ENCODE measurements at regions not wholly inside any gene's neighbourhood (a gene's known extent, or its start where the extent isn't known, plus 50 kb on each side); places are given as distances from the start of the nearest gene placed in this dataset.

DNA sequence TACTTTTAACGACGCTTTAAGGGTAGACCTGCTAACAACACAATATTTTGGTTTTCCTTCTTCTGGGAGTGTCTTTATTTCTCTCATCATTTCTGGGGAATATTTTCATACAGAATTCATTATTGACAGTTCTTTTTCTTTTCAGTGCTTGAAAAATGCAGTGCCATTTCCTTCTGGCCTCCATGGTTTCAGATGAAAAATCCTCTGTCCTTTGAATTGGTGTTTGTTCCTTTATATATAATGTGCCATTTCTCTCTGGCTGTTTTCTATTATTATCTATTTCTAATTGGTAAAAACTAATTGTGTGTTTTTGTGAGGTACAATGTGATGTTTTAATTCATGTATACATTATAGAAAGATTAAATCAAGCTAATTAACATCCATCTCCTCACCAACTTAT lies 194.3 kb upstream of the S1PR3 start:
- H3K27ac Mint-ChIP-seq, result no peak overlapping the region
- DNase-seq, result no peak
- peaks cover 23% of the 10 kb centered on the region for H3K27me3 Mint-ChIP-seq
- no peak for ATAC-seq
- H3K4me1 Mint-ChIP-seq, result no peaks in the 10 kb centered on the region
- H3K4me3 Mint-ChIP-seq, result no peak overlapping the region
- H3K9me3 Mint-ChIP-seq, result peaks cover 21 to 23% of the 10 kb centered on the region in 2 donors

DNA sequence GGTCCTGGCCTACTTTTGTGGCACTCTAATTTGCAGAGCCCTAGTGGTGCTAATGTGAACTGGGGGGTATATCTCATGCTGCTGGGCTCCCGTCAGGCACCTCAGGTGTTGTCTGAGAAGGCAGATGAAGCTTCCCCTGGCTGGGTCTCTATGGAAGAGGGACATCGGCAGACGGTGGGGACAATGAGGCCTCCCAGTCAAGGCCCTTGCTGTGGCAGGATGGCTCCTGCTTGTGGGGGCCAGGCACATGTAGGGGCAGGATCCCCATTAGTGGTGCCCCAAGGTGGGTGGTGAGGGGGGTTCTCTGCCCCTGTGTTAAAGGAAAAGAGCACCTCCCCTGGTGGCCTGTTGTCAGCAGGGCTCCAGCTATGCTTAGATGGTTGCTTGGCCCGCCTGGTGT lies 192.8 kb upstream of the S1PR3 start:
- peaks cover 32% of the 10 kb centered on the region for H3K27me3 Mint-ChIP-seq
- no peak for ATAC-seq

DNA sequence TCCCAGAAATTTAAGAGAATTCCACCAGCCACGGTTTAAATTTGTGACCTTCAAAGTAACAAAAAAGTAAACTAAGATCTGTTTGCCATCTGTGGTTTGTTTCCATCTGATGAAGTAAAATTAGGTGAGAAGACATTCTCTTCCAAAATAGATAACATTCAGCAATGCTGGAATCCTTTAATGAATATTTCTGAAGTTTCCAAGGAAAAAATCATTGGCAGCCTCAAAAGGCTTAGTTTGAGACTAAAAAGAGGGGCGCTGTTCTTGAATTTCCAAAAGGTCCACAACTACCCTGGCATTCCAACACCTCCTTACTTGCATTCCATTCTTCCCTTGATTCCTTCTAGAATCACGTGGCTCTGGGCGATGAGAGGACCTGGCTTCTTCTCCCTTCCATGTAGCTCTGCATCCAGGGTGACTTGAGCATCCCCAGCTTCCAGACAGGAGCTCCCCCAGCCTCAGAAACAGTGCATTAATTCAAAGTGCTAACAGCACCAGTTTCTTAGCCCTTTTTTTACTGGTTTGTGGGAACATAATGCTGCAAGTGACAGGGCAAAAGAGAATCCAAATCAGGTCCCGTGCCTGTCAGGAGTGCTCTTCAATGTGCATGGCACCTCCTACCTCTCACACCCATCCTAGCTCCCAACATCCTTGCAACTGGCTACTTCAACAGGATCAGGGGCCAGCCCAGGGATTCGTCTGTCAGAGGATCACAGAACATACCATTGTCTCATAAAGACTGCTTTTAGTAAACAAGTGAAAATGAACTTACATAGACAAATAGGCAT lies 191.5 kb upstream of the S1PR3 start:
- Mint-ChIP-seq H3K4me1 (no peaks in the 10 kb centered on the region), H3K27ac (no peak overlapping the region), H3K9me3 (peaks cover 21 to 23% of the 10 kb centered on the region in 2 donors), H3K27me3 (peaks cover 41% of the 10 kb centered on the region), H3K4me3 (no peak overlapping the region)
- DNase-seq (no peak), ATAC-seq (no peak)

More for the DNA sequence above, 192.8 kb upstream of the S1PR3 start:
- H3K4me1 Mint-ChIP-seq, result no peaks in the 10 kb centered on the region
- no peak overlapping the region for H3K27ac Mint-ChIP-seq
- H3K4me3 Mint-ChIP-seq, result no peak overlapping the region
- peaks cover 21 to 23% of the 10 kb centered on the region in 2 donors for H3K9me3 Mint-ChIP-seq
- no peak for DNase-seq

DNA sequence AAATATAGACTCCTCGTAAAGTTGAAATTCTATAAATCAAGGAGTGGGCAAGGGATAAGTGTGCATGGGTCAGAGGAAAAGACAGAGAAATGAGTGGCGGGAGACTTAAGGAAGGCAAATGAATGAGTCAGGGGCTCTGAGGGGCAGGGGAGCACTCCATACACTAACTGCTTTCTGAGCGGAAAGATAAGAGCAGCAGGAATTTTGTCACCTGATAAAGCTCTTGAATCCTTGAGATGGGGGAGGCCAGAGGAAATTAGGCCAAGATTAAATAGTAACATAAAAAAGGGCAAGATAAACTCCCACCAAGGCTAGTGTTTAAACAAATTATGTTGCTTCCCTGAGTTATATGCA lies 191.0 kb upstream of the S1PR3 start:
- no peak overlapping the region for H3K4me3 Mint-ChIP-seq
- no peak for ATAC-seq
- no peak overlapping the region for H3K27ac Mint-ChIP-seq
- no peak for DNase-seq
- no peaks in the 10 kb centered on the region for H3K4me1 Mint-ChIP-seq
- H3K27me3 Mint-ChIP-seq, result peaks cover 41% of the 10 kb centered on the region
- peaks cover 19% of the 10 kb centered on the region in 2 donors for H3K9me3 Mint-ChIP-seq

DNA sequence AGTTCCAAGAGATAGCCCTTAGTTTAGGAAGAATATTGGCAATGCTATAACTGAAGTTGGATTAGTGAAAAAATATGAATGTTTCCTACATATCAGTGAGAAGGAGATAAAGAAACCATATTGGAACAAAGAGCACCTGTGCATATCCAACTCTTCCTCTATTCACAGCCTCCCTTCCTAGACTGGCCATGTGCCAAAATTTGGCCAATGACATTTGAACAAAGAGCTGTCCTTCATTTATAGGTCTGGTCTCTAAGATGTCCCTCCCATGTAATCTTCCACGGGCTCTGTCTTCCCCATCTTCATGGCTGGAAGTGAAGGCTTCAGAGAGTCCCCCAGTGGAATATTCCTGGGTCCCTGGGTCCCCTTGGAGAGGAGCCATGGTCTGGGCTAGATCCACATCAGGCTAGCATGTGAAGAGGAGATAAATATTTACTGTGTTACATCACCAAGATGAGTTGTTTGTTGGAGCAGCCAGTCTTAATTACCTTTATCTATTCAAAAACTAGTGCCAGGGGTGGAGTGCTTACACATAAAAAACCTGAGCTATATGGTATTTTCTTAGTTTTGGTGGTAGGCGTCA lies 190.0 kb upstream of the S1PR3 start:
- Mint-ChIP-seq H3K27me3 (peaks cover 41% of the 10 kb centered on the region), H3K9me3 (peaks cover 9 to 10% of the 10 kb centered on the region in 2 donors), H3K4me3 (no peak overlapping the region), H3K27ac (no peak overlapping the region), H3K4me1 (no peaks in the 10 kb centered on the region)
- ATAC-seq (no peak), DNase-seq (no peak)

DNA sequence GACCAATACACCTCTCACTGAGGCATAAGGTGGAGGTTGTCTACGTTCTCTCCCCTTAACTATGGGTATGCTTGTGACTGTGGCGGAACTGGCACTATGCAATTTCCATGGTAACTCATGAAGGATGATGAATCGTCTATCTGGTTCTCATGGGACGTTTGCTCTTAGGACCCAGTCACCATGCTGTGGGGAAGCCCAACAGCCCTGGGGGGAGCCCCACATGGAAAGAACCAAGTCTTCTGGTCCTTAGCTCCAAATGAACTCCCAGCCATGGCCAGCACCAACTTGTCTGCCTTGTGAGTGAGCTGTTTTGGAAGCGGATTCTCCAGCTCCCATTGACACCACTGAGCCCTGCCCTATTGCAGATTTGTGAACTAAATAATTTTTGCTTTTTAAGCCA lies 188.7 kb upstream of the S1PR3 start:
- DNase-seq (no peak), ATAC-seq (no peak)
- H3K9me3 Mint-ChIP-seq, result peaks cover 0 to 2% of the 10 kb centered on the region in 2 donors
- no peak overlapping the region for H3K27ac Mint-ChIP-seq
- H3K4me3 Mint-ChIP-seq, result no peak overlapping the region
- no peaks in the 10 kb centered on the region for H3K4me1 Mint-ChIP-seq
- peaks cover 41% of the 10 kb centered on the region for H3K27me3 Mint-ChIP-seq

DNA sequence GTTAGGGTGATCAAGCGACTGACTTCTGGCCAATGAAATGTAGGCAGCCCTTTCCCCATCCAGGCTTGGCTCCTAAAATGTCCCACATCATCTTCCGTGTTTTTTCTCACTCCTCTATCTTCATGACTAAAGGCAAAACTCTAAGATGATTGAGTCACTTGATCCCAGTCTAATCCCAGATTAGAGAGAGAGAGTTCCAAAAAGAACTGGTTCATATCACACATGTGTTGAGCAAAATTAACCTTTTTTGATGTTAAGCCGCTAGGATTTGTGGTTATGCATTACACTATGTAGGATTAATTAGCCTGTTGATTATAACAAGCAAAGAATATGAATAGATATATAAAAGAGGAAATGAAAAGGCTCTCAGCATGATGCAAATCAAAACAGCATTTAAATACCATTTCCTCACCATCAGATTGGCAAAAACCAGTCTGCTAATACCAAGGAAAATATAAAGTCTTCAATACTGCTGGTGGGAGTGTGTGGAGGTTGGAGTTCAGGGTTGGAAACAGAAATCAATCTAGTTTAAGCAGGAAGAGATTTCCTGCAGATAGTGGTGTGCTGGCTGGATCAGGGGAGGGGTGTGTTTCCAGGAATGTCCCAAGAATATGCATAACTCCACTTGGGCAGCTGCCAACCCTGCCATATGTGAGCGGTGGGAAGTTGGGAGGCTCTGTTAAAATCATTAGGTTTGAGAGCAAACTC lies 187.6 kb upstream of the S1PR3 start:
- H3K4me1 Mint-ChIP-seq, result no peaks in the 10 kb centered on the region
- H3K4me3 Mint-ChIP-seq, result no peak overlapping the region
- peaks cover 41% of the 10 kb centered on the region for H3K27me3 Mint-ChIP-seq

DNA sequence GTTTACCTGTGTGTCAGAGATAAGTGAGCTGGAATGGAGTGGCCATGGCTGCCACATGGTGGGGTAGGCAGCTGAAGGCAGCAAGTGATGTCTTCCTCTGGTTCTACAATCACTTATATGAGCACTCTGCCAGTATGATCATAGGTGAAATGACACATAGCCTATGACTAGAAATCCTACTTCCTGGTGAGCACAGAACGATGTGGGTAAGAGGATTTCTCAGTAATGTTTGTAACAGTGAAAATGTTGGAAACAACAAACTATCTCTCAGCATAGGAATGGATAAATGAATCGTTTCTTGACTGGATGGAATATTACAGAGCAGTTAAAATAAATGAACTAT lies 187.0 kb upstream of the S1PR3 start:
- no peak for ATAC-seq
- DNase-seq, result no peak
- Mint-ChIP-seq H3K4me3 (no peak overlapping the region), H3K9me3 (no peaks in the 10 kb centered on the region), H3K27ac (no peak overlapping the region), H3K4me1 (no peaks in the 10 kb centered on the region), H3K27me3 (peaks cover 45% of the 10 kb centered on the region)

More for the DNA sequence above, 187.6 kb upstream of the S1PR3 start:
- no peak overlapping the region for H3K27ac Mint-ChIP-seq
- ATAC-seq, result no peak
- H3K9me3 Mint-ChIP-seq, result no peaks in the 10 kb centered on the region
- DNase-seq, result no peak

DNA sequence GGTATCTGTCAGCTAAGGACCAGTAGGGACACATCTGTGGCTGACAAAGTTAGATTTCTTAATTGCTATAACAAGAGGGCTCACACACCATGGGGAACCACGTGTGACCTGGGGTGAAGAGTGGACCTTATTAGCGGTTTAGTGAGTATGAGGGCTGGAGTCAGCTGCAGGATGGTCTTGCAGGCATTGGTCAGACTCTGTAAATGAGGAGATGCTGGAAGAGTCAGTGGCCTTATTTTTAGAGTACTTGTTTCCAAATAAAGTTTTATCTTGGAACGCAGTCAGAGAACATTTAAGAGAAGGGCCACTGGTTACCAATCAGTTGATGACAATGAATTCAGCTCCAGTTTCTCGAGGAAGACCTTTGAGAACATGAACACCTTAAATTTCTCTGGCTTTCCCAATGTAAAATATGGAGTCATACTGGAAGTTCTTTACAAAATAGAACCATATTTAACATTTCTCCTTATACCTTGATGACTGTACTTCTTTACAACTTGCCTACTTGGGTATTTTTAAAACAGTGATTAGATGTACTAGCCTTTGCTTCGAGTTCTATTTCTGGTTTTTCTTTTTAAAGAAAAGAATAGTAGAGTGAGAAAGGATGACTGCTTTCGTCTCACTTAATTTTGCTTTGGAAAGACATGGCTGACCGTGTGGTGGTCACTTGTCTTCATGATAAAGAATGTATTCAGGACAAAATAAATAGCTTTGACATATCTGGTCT lies 185.9 kb upstream of the S1PR3 start:
- H3K4me1 Mint-ChIP-seq, result no peaks in the 10 kb centered on the region
- H3K9me3 Mint-ChIP-seq, result no peaks in the 10 kb centered on the region
- DNase-seq, result no peak
- peaks cover 42% of the 10 kb centered on the region for H3K27me3 Mint-ChIP-seq
- H3K27ac Mint-ChIP-seq, result no peak overlapping the region
- H3K4me3 Mint-ChIP-seq, result no peak overlapping the region
- no peak for ATAC-seq

DNA sequence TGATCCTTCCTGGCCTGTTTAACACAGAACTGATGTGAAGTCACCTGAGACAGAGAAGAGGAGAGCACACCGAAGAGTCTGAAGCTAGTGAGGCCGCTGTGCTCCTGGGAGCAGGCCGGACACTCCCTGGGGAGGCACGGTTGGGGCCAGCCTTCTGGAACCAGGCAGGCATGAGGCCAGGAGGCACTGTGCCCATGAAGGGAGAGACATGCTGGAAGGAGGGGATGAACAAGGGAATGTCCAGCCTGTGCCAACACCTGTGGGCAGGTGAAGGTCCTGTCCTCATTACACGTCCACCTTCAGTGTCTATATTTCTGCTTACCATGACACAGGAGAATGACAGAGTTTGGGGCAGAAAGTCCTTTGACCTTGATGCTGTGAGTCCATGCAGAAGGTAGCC lies 183.8 kb upstream of the S1PR3 start:
- H3K9me3 Mint-ChIP-seq, result no peaks in the 10 kb centered on the region
- H3K27ac Mint-ChIP-seq, result no peak overlapping the region
- ATAC-seq (no peak), DNase-seq (no peak)
- no peaks in the 10 kb centered on the region for H3K4me1 Mint-ChIP-seq
- peaks cover 37% of the 10 kb centered on the region for H3K27me3 Mint-ChIP-seq
- H3K4me3 Mint-ChIP-seq, result no peak overlapping the region

DNA sequence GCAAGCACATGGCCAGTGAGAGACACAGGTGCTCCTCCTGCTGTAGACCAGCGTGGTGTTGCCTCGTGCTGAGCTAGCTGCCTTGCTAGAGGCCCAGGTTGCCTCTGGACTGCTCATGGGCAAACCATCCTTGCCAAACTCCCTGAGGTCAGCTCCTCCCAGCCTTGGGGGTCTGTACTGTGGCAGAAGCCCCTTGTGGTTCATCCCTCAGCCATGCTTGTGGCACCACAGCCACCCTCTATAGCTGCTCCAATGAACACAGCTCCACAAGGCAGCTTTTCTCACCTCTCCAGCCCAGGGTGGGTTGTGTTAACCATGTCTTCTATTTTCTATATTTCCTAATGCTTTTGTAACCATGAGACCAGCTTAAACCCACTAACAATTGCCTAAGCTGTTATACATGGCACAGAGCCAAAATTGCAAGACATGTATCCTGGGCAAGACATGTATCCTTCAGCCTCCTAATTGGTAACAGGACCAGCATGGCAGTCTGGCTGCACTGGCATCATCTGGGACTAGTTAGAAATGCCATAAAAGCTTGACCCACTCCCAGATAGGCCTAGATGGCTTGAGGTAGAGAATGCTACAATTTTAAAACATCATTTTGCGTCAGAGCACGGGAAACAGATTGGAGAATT lies 183.1 kb upstream of the S1PR3 start:
- DNase-seq (no peak), ATAC-seq (no peak)
- Mint-ChIP-seq H3K27ac (no peak overlapping the region), H3K27me3 (peaks cover 33% of the 10 kb centered on the region), H3K4me3 (no peak overlapping the region), H3K9me3 (no peaks in the 10 kb centered on the region), H3K4me1 (no peaks in the 10 kb centered on the region)

DNA sequence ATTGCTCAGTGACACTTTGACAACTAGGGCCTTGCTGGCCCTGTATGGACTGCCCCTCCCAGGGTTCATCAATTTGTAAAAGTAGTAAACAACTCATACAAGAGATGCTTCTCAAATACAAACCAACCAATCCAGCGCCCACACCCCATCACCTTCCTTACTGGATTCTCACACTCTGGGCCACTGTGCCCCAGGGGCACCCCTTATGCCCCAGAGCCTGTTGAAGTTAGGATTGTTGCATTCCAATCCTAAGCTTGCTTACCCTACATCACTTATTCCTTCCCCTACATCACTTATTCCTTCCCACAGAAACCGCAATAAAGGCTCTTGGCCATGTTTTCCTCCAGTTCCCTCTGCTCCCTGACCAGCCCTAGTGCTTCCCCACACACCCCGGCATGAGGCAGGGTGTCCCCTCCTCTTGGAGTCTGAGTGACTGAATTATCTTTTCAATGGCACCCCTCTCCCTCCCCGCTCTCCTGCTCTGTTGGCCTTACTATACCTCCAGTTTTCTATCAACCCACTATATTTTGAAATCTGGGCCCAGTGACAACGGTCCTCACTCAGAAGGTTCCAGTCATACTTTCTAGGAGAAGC lies 182.4 kb upstream of the S1PR3 start:
- H3K4me3 Mint-ChIP-seq, result no peak overlapping the region
- ATAC-seq (no peak), DNase-seq (no peak)
- H3K27ac Mint-ChIP-seq, result no peak overlapping the region
- H3K27me3 Mint-ChIP-seq, result peaks cover 26% of the 10 kb centered on the region
- no peaks in the 10 kb centered on the region for H3K9me3 Mint-ChIP-seq
- no peaks in the 10 kb centered on the region for H3K4me1 Mint-ChIP-seq

DNA sequence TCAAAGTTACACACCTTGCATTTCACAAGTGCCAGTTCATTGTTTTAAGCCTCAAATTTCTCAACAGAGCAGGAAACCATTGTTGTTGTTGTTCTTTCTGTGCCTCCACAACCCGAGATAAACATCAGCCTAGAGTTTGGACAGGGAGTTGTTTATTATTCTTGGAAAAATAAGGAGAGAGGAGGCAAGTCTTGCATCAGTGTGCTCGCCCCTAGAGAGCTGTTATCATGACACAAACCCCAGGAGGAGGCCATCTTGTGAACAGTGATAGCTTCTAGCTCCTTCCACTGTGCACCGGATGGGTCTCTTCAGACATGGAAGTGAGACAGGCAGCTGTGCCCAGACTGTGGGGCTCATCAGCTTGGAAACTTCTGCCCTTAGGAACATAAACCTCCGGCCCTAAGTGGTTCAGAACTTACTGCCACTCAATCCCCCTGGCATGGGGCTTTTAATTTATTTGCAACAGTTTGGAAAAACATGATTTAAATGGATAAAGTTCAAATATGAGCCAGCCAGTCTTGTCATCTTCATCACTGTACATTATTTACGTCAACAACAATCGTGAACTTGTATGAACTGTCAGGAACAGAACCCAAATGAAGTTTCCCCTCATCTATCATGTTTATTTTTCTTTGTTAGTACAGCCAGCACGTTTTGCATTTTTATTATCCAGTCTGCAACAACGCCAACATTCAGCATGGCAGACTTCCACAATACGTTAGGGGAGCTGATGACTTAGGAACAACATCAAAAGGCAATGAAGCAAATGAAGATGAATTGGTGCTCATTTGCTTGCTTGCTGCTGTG lies 181.7 kb upstream of the S1PR3 start:
- peaks cover 22% of the 10 kb centered on the region for H3K27me3 Mint-ChIP-seq
- no peaks in the 10 kb centered on the region for H3K9me3 Mint-ChIP-seq
- H3K27ac Mint-ChIP-seq, result no peak overlapping the region
- no peak overlapping the region for H3K4me3 Mint-ChIP-seq
- no peaks in the 10 kb centered on the region for H3K4me1 Mint-ChIP-seq
- no peak for ATAC-seq
- no peak for DNase-seq

DNA sequence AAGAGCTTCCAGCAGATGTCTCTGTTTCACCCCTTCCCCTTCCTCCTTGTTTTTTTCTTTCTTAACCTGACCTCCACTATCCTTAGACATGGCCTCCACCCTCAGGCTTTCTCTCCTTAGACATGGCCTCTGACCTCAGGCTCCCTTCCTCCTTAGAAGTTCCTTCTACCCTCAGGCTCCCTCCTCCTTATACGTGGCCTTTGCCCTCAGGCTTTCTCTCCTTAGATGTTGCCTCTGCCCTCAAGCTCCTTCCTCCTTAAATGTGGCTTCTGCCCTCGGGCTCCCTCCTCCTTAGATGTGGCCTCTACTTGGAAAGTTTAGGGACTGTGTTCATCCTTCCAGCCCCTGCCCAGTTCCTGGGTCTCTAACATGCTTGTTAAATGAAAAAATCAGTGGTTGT lies 180.4 kb upstream of the S1PR3 start:
- H3K4me1 Mint-ChIP-seq, result no peaks in the 10 kb centered on the region
- DNase-seq (no peak), ATAC-seq (no peak)
- no peaks in the 10 kb centered on the region for H3K9me3 Mint-ChIP-seq
- H3K27me3 Mint-ChIP-seq, result peaks cover 31% of the 10 kb centered on the region
- no peak overlapping the region for H3K4me3 Mint-ChIP-seq
- H3K27ac Mint-ChIP-seq, result no peak overlapping the region

Measured in stimulated activated naive CD8-positive, alpha-beta T cell treated with anti-CD3 and anti-CD28 coated beads, Interleukin-15, amount 100 ng/mL, for 72 hours (primary cell).